ENCODE measurements at regions not wholly inside any gene's neighbourhood (a gene's known extent, or its start where the extent isn't known, plus 50 kb on each side); places are given as distances from the start of the nearest gene placed in this dataset.

- no peak for TF ChIP-seq EZH2 (IDR thresholded peaks at IDR 0.05; ENCODE audit: borderline replicate concordance)
- TF ChIP-seq CTCF (IDR thresholded peaks at IDR 0.05; ENCODE audit: poor library complexity) = no peak
Observed at GRCh38 chr4:132540797-132541196, 608.3 kb upstream of the PCDH10 start.
